ENCODE measurements at regions not wholly inside any gene's neighbourhood (a gene's known extent, or its start where the extent isn't known, plus 50 kb on each side); places are given as distances from the start of the nearest gene placed in this dataset.

- H3K4me3 ChIP-seq: no peak overlapping the region
- Mint-ChIP-seq H3K4me3 (no peak overlapping the region), H3K4me1 (peaks cover 3% of the 10 kb centered on the region), H3K9me3 (peaks cover 3% of the 10 kb centered on the region), H3K27me3 (ENCODE audit: insufficient read depth, low read depth) (peaks cover 3% of the 10 kb centered on the region), H3K27ac (no peak overlapping the region), H3K36me3 (no peaks in the 10 kb centered on the region)
- H3K27ac ChIP-seq: no peak overlapping the region
- no peaks in the 10 kb centered on the region for H3K36me3 ChIP-seq
- no peak overlapping the region for H2AFZ ChIP-seq (replicated peaks)
- H4K20me1 ChIP-seq (ENCODE audit: low read depth): no peaks in the 10 kb centered on the region
- TF ChIP-seq EZH2 (IDR thresholded peaks at IDR 0.05) (no peak), EZH2phosphoT487 (IDR thresholded peaks at IDR 0.05) (no peak), CTCF (IDR thresholded peaks at IDR 0.05) (no peak)
- no peak overlapping the region for H3K9ac ChIP-seq
- H3K27me3 ChIP-seq: peaks cover 39% of the 10 kb centered on the region
- H3K79me2 ChIP-seq (ENCODE audit: low read depth): no peaks in the 10 kb centered on the region
- no peak overlapping the region for H3K4me2 ChIP-seq
- no peaks in the 10 kb centered on the region for H3K4me1 ChIP-seq
- no peaks in the 10 kb centered on the region for H3F3A ChIP-seq (ENCODE audit: low read depth)
- H3K9me3 ChIP-seq (ENCODE audit: low read depth): no peaks in the 10 kb centered on the region
- no peak for DNase-seq (ENCODE audit: low spot score)
Observed at GRCh38 chr12:107951024-107951423, 176.5 kb downstream of the ASCL4 start.

- Histone ChIP-seq H3K36me3 (no peaks in the 10 kb centered on the region), H3K9ac (no peak overlapping the region), H3K27ac (no peak overlapping the region), H2AFZ (replicated peaks) (no peak overlapping the region), H3K79me2 (ENCODE audit: low read depth) (no peaks in the 10 kb centered on the region), H3K9me3 (ENCODE audit: low read depth) (no peaks in the 10 kb centered on the region), H4K20me1 (ENCODE audit: low read depth) (no peaks in the 10 kb centered on the region), H3F3A (ENCODE audit: low read depth) (no peaks in the 10 kb centered on the region), H3K4me2 (no peak overlapping the region), H3K4me3 (no peak overlapping the region), H3K4me1 (no peaks in the 10 kb centered on the region), H3K27me3 (peaks cover 30% of the 10 kb centered on the region)
- H3K27ac Mint-ChIP-seq: no peak overlapping the region
- no peaks in the 10 kb centered on the region for H3K4me1 Mint-ChIP-seq
- no peaks in the 10 kb centered on the region for H3K36me3 Mint-ChIP-seq
- no peak for TF ChIP-seq EZH2phosphoT487 (IDR thresholded peaks at IDR 0.05)
- TF ChIP-seq CTCF (IDR thresholded peaks at IDR 0.05): no peak
- no peak for TF ChIP-seq EZH2 (IDR thresholded peaks at IDR 0.05)
- no peak for DNase-seq (ENCODE audit: low spot score)
- no peak overlapping the region for H3K4me3 Mint-ChIP-seq
- peaks cover 6% of the 10 kb centered on the region for H3K27me3 Mint-ChIP-seq (ENCODE audit: insufficient read depth, low read depth)
- H3K9me3 Mint-ChIP-seq: peaks cover 3% of the 10 kb centered on the region
Observed at GRCh38 chr12:107955966-107956643, 173.0 kb upstream of the WSCD2 start.

GRCh38 chr12:107957459-107957858, 171.6 kb upstream of the WSCD2 start:
- H3K27ac ChIP-seq: no peak overlapping the region
- H3K4me3 Mint-ChIP-seq: no peak overlapping the region
- peaks cover 2% of the 10 kb centered on the region for H3K27me3 Mint-ChIP-seq (ENCODE audit: insufficient read depth, low read depth)
- no peaks in the 10 kb centered on the region for H3K79me2 ChIP-seq (ENCODE audit: low read depth)
- no peak for DNase-seq (ENCODE audit: low spot score)
- H3K36me3 Mint-ChIP-seq: no peaks in the 10 kb centered on the region
- H3K27ac Mint-ChIP-seq: no peak overlapping the region
- H3K4me1 ChIP-seq: no peaks in the 10 kb centered on the region
- no peak overlapping the region for H3K4me2 ChIP-seq
- TF ChIP-seq EZH2 (IDR thresholded peaks at IDR 0.05): no peak
- no peak for TF ChIP-seq CTCF (IDR thresholded peaks at IDR 0.05)
- no peak for TF ChIP-seq EZH2phosphoT487 (IDR thresholded peaks at IDR 0.05)
- H3K27me3 ChIP-seq: peaks cover 30% of the 10 kb centered on the region
- H3K9me3 ChIP-seq (ENCODE audit: low read depth): no peaks in the 10 kb centered on the region
- no peak overlapping the region for H3K9ac ChIP-seq
- H3K4me3 ChIP-seq: no peak overlapping the region
- H2AFZ ChIP-seq (replicated peaks): no peak overlapping the region
- H3K36me3 ChIP-seq: no peaks in the 10 kb centered on the region
- H4K20me1 ChIP-seq (ENCODE audit: low read depth): no peaks in the 10 kb centered on the region
- H3K4me1 Mint-ChIP-seq: no peaks in the 10 kb centered on the region
- peaks cover 3% of the 10 kb centered on the region for H3K9me3 Mint-ChIP-seq
- H3F3A ChIP-seq (ENCODE audit: low read depth): no peaks in the 10 kb centered on the region
